VCaP (cell line): ENCODE measurements at regions not wholly inside any gene's neighbourhood (a gene's known extent, or its start where the extent isn't known, plus 50 kb on each side); places are given as distances from the start of the nearest gene placed in this dataset.
A peak's percentile ranks its signal among the peaks of the same experiment; 100 is the strongest.

ENCODE experiments used
- H3K27ac ChIP-seq: fragments of 450-650 bp; 2 replicates; pipeline ENCODE4 v1.5.1; 2017
- TF ChIP-seq, protein P1 (sequence below): fragments of 450-650 bp; conservative IDR thresholded peaks from 2 replicates; pipeline ENCODE4 v1.5.1; 2017; ENCODE audit warnings: mild to moderate bottlenecking, moderate library complexity

DNA sequence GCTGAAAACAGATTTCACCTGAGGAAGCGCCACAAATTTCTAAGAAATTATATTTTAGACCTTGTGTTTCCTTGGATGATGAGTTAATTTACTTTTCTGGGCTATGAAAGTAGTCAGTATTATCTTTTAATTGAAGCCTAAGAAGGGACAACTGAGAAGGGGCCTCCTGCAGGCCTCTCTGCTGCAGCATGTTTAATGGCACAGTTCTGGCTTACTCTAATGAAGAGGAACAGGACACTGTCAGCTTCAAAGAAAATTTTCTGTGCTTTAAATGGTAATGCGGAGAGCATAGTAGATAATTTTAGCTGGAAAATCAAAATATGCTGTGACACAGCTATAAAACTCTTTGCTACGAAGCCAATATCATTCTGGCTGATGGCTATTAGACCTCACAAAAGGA lies 167.4 kb downstream of the HDGFL1 start:
- TF ChIP-seq, protein P1, sequence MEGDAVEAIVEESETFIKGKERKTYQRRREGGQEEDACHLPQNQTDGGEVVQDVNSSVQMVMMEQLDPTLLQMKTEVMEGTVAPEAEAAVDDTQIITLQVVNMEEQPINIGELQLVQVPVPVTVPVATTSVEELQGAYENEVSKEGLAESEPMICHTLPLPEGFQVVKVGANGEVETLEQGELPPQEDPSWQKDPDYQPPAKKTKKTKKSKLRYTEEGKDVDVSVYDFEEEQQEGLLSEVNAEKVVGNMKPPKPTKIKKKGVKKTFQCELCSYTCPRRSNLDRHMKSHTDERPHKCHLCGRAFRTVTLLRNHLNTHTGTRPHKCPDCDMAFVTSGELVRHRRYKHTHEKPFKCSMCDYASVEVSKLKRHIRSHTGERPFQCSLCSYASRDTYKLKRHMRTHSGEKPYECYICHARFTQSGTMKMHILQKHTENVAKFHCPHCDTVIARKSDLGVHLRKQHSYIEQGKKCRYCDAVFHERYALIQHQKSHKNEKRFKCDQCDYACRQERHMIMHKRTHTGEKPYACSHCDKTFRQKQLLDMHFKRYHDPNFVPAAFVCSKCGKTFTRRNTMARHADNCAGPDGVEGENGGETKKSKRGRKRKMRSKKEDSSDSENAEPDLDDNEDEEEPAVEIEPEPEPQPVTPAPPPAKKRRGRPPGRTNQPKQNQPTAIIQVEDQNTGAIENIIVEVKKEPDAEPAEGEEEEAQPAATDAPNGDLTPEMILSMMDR: no peak
- H3K27ac ChIP-seq: no peak overlapping the region

DNA sequence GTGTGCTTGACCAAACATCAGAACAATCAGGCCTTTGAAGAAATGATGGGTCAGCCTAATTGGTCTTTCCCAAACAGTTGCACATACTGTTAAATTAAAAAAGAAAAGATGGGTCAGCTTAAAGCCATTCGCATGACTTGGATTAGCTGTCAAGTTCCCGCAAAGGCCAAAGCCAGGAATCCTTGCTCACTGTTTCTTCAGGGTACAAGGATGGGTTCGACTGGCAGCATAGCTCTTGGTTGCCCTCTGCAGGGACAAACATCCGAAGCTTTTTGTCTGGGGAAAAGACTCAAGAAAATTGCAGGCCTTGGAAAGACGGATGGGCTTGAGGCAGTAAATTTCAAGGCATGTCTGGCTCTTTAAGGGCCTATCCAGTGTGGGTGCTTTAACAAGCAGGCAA lies 168.0 kb downstream of the HDGFL1 start:
- TF ChIP-seq, protein P1: peak; percentile 62
- H3K27ac ChIP-seq: no peak overlapping the region

DNA sequence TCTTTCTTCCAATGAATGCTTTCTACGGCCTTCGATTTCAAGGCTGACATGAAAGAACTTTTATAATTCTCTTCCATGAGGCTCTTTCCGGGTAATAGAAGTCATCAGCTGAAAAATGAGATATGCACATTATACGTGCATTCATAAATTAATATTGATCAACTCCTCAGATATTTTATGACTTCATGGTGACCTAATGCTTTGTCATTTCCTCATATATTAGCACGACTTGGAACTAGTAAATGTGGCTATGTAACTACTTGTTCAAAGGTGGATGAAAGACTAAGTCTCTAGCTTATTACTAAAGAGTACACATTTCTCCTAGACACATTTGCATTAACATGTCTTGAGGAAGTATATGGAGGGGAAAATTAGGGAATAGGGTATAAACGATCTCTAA lies 168.8 kb downstream of the HDGFL1 start:
- no peak overlapping the region for H3K27ac ChIP-seq
- TF ChIP-seq, protein P1: no peak

DNA sequence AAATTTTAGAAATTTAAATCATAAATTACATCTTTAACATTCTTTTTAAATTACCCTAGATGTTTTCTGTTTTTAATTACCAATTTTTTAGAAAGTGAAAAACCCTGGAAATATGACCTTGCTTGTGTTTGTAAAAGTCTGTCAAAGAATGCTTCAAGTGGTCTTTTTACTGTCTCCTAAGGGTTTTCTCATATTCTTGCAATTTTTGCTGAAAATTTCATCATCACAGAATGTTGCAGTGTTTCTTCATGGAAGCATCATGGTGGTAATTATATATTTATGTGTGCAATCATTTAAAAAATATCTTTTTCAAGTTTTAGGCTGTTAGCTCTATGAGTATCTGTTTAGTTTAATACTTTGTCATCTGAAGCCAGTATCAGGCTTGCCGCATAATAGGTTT lies 178.2 kb downstream of the HDGFL1 start:
- no peak overlapping the region for H3K27ac ChIP-seq
- TF ChIP-seq, protein P1: no peak

DNA sequence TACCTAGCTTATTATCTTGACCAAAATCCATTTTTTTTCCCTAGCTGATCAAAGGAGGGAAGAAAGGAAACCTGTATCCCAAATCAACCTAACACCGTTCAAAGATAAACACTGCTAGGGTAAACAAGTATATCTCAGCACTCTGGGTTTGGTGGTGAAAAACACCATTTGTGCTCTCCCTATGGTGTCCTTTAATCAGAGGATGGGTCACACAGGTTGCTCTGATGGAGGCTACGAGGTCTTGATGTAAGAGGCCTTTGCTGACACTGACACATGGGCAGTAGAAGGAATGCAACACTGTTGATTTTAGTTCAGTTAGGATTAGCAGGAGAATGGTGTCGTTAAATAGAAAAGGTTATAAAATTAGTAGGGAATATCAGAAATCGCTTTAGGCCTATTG lies 179.3 kb downstream of the HDGFL1 start:
- H3K27ac ChIP-seq: no peak overlapping the region
- TF ChIP-seq, protein P1: no peak

DNA sequence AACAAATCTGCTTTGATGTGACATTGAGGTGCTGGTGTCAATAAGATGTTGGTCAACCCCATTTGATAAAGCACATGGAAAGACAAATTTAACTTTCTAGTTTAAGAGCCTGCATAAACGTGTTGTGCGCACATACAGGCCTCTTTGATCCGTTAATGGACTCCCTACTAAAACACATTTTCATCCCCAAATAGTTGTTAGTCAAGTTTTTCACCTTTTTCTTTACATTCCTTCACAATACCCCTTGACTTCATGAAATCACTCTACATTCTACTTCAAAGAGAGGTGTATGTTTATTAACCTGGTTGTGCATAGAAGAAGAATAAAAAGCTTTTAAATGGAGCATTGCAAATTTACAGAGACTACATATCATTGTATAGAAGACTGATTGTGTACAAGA lies 180.3 kb downstream of the HDGFL1 start:
- H3K27ac ChIP-seq: no peak overlapping the region
- TF ChIP-seq, protein P1: no peak

DNA sequence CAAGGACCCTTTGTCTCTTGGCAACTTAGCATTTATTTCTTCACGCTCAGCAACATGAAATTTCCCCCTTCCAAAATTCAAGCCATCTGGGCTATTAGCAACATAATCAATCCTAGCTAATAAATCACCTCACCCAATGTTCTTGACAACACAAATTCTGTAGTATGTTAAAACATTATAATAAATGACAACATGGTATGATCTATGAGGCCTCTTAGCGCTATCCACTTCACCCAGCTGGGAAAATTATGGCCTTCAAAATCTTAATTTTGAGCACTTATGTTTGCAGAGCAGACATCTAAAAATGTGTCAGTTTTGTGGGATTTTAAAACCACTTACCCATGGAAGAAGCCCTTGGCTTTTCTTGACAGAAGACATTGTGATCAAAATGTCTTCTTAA lies 181.9 kb downstream of the HDGFL1 start:
- H3K27ac ChIP-seq: no peak overlapping the region
- TF ChIP-seq, protein P1: no peak

DNA sequence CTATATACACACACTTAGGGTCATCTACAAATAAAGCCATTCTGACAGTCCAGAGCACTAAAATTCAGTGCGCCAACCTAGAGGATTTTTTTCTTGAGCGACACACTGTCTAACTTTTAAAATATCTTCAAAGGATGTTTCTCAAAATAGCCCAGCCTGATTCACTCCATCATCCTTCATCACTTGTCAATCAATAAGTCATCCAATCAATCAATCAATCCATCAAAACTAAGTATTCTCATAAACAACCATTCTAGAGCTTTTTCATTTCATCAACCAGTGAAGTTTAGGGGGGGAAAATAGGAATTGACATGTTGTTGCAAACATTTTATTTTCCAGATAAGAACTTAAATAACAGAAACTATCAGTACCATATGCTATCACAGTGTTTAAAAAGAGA lies 183.2 kb downstream of the HDGFL1 start:
- TF ChIP-seq, protein P1: no peak

More for the DNA sequence above, 183.2 kb downstream of the HDGFL1 start:
- no peak overlapping the region for H3K27ac ChIP-seq
